ENCODE measurements at regions not wholly inside any gene's neighbourhood (a gene's known extent, or its start where the extent isn't known, plus 50 kb on each side); places are given as distances from the start of the nearest gene placed in this dataset.

DNA sequence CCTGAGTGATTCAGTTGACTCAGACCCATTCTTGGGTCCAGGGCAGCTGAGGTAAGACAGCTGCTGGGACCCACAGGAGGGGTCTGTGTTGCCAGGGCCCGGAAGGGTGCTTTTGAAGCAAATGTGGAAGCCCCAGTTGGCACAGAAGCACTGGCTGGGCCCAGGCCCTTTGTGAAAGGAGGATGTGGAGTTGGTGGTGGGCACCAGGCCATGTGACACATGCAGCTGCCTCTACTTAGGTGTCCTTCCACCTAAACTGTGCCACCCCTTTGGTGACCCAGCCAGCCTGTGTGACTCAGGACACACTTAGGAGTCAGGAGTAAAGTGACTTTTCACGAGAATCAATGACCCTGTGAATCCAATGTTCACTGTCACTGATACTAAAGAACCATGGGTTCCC is 114.3 kb upstream of the SLC25A48 start:
- Histone ChIP-seq H3K4me1 (replicated peaks in 1 of 2) (peaks cover 16 to 18% of the 10 kb centered on the region in 2 donors), H3K4me3 (no peak overlapping the region), H3K27ac (no peak overlapping the region)
- ATAC-seq (replicated peaks in 6 of 8) = no peak
- WGBS, 10 experiments = 33 to 80% (median 80%) methylated on average over 1 of the region's 2 CpGs; no CpG with 5 or more reads in 7 of the 10 experiments
- in situ Hi-C loops (cut with MboI; ENCODE audit: low pct_unique_long_range_greater_than_20kb in 2 of 9, low sequenced_read_pairs in 9 of 9, unreplicated experiment in 9 of 9) = loop anchor here in 4 of 9 experiments (10.0 kb wide), 3 partner anchors 145 to 165 kb away; partner anchors contain the start of gene CXCL14 (in 1 of the 4)

- ATAC-seq (replicated peaks in 6 of 8) = peak in 1 of 8 experiments; percentile 41
- in situ Hi-C loops (cut with MboI; ENCODE audit: low pct_unique_long_range_greater_than_20kb in 2 of 9, low sequenced_read_pairs in 9 of 9, unreplicated experiment in 9 of 9) = loop anchor here in 4 of 9 experiments (10.0 kb wide), 3 partner anchors 145 to 165 kb away; partner anchors contain the start of gene CXCL14 (in 1 of the 4)
- Histone ChIP-seq H3K4me1 (replicated peaks in 1 of 2) (peaks cover 16 to 18% of the 10 kb centered on the region in 2 donors), H3K27ac (no peak overlapping the region), H3K4me3 (no peak overlapping the region)
- 50 to 90% (median 74%) methylated on average over 1 to 3 of the region's 4 CpGs; no CpG with 5 or more reads in 4 of the 10 experiments for WGBS, 10 experiments
Observed at GRCh38 chr5:135719428-135720063, 114.9 kb upstream of the SLC25A48 start.

DNA sequence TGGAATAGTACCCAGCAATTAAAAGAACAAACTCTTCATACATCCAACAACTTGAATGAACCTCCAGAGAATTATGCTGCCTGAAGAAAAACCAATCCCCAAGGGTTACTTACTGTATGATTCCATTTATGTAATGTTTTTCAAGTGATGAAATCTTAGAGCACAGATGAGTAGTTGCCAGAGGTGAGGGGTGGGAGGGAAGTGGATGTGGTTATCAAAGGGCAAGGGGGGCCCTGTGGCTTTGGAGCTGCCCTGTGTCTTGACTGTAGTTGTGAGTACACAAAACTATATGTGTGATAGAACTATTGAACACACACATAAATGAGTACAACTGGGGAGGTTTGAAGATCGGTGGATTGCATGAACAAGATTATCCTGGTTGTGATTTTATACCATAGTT is 115.8 kb upstream of the SLC25A48 start:
- no peak for ATAC-seq (replicated peaks in 6 of 8)
- Histone ChIP-seq H3K27ac (no peak overlapping the region), H3K4me3 (no peak overlapping the region), H3K4me1 (replicated peaks in 1 of 2) (peaks cover 14 to 16% of the 10 kb centered on the region in 2 donors)
- in situ Hi-C loops (cut with MboI; ENCODE audit: low pct_unique_long_range_greater_than_20kb in 2 of 9, low sequenced_read_pairs in 9 of 9, unreplicated experiment in 9 of 9) = no loop called here
- 67 to 100% (median 90%) methylated on average over 1 of the region's 1 CpG; no CpG with 5 or more reads in 4 of the 10 experiments for WGBS, 10 experiments

DNA sequence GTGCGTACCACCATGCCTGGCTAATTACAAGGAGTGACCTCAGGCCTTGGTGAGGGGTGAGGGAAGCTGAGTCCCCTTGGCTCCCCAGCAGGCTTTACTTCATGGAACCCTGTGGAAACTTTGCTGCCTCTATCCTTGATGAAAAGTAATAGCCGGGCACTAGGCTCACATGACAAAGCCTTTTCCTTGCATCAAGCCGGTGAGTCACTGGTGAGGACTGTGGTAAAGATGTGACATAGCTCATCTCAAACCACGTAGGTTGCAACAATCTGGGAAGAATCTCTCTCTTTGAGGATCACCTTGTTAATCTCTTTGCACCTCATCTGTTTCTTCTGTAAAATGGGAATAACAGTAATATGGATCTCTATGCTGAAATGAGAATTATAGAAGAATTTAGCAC is 116.3 kb upstream of the SLC25A48 start:
- Histone ChIP-seq H3K4me3 (no peak overlapping the region), H3K4me1 (replicated peaks in 1 of 2) (peaks cover 10 to 11% of the 10 kb centered on the region in 2 donors), H3K27ac (no peak overlapping the region)
- 0 to 92% (median 30%) methylated on average over 1 to 2 of the region's 4 CpGs; no CpG with 5 or more reads in 4 of the 10 experiments for WGBS, 10 experiments
- peak in 2 of 8 experiments; percentile 37 to 62 for ATAC-seq (replicated peaks in 6 of 8)
- in situ Hi-C loops (cut with MboI; ENCODE audit: low pct_unique_long_range_greater_than_20kb in 2 of 9, low sequenced_read_pairs in 9 of 9, unreplicated experiment in 9 of 9) = no loop called here

DNA sequence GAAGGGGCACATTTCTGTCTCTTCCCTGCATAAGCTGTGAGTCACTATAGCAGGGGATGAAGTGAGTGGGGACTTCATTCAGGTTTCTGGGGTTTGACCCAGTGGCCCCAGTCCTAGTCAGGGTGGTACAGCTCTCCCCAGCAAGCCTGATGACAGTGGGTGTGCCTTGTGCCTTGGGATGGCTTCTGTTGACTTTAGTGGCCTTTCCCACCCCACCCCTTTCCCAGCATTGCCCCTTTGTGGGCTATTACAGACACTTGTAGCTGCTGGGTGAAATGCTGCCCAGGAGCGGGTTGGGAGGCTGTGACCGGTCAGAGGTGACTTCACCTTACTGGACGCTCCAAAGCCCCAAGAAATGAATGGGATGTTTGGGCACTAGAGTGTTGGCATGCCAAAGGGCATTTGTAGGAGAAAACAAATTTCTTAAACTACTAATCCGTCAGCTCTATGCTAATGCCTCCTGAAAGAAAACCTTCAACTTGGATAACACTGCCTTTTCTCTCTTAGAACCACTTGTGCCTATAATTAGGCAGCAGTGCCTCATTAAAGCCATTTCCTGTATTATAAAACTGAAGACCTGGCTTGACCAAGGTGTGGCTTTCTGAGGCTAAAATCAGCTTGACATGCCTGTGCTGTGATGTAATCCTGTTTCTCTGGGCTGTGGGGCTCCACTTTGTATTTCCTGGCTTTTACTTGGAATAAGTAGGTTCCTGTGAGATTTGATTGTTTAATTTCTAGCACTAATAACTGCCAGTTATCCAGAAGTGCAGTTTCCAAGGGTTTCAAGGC is 119.0 kb upstream of the SLC25A48 start:
- Histone ChIP-seq H3K4me3 (no peak overlapping the region), H3K27ac (no peak overlapping the region), H3K4me1 (replicated peaks in 1 of 2) (peaks cover 0 to under 1% of the 10 kb centered on the region in 2 donors)
- no peak for ATAC-seq (replicated peaks in 6 of 8)
- in situ Hi-C loops (cut with MboI; ENCODE audit: low pct_unique_long_range_greater_than_20kb in 2 of 9, low sequenced_read_pairs in 9 of 9, unreplicated experiment in 9 of 9) = no loop called here
- 50 to 87% (median 73%) methylated on average over 1 to 4 of the region's 4 CpGs for WGBS, 10 experiments

- in situ Hi-C loops (cut with MboI; ENCODE audit: low pct_unique_long_range_greater_than_20kb in 2 of 9, low sequenced_read_pairs in 9 of 9, unreplicated experiment in 9 of 9) = no loop called here
- peak in 1 of 8 experiments; percentile 58 for ATAC-seq (replicated peaks in 6 of 8)
- H3K4me1 ChIP-seq (replicated peaks in 1 of 2) = peaks cover 0 to 8% of the 10 kb centered on the region in 2 donors
- no peak overlapping the region for H3K4me3 ChIP-seq
- H3K27ac ChIP-seq = no peak overlapping the region
- WGBS, 10 experiments = 0 to 80% (median 38%) methylated on average over 1 to 4 of the region's 10 CpGs; no CpG with 5 or more reads in 5 of the 10 experiments
Observed at GRCh38 chr5:135714126-135714894, 120.2 kb upstream of the SLC25A48 start.

GRCh38 chr5:135713161-135713915 is 121.1 kb upstream of the SLC25A48 start:
- Histone ChIP-seq H3K4me1 (replicated peaks in 1 of 2) (peaks cover 0 to 8% of the 10 kb centered on the region in 2 donors), H3K27ac (no peak overlapping the region), H3K4me3 (no peak overlapping the region)
- in situ Hi-C loops (cut with MboI; ENCODE audit: low pct_unique_long_range_greater_than_20kb in 2 of 9, low sequenced_read_pairs in 9 of 9, unreplicated experiment in 9 of 9) = no loop called here
- no peak for ATAC-seq (replicated peaks in 6 of 8)
- WGBS, 10 experiments = 23 to 94% (median 81%) methylated on average over 1 to 11 of the region's 11 CpGs; no CpG with 5 or more reads in 2 of the 10 experiments

DNA sequence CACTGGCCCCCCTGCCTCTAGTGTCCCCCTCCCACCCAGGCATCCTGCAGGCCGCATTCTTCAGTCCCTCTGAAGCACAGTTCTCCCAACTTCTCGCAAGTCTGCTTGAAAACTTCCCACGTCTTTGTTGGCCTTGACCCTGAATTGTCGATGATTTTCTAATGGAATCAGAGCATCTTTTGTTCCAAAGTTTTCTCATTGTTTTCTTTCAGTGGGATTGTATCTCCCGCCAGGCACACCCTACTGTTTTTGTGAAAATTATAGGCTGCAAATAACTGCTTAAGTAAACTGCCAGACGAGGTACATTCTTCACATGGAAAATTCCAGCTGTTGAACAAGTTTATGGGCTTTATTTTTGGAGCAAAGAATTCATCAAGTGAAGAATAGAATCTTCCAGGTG is 122.6 kb upstream of the SLC25A48 start:
- ATAC-seq (replicated peaks in 6 of 8) = no peak
- Histone ChIP-seq H3K4me3 (no peak overlapping the region), H3K27ac (no peak overlapping the region), H3K4me1 (replicated peaks in 1 of 2) (peaks cover 0 to 8% of the 10 kb centered on the region in 2 donors)
- in situ Hi-C loops (cut with MboI; ENCODE audit: low pct_unique_long_range_greater_than_20kb in 2 of 9, low sequenced_read_pairs in 9 of 9, unreplicated experiment in 9 of 9) = no loop called here
- WGBS, 10 experiments = 11 to 84% (median 42%) methylated on average over 1 to 5 of the region's 6 CpGs; no CpG with 5 or more reads in 2 of the 10 experiments

DNA sequence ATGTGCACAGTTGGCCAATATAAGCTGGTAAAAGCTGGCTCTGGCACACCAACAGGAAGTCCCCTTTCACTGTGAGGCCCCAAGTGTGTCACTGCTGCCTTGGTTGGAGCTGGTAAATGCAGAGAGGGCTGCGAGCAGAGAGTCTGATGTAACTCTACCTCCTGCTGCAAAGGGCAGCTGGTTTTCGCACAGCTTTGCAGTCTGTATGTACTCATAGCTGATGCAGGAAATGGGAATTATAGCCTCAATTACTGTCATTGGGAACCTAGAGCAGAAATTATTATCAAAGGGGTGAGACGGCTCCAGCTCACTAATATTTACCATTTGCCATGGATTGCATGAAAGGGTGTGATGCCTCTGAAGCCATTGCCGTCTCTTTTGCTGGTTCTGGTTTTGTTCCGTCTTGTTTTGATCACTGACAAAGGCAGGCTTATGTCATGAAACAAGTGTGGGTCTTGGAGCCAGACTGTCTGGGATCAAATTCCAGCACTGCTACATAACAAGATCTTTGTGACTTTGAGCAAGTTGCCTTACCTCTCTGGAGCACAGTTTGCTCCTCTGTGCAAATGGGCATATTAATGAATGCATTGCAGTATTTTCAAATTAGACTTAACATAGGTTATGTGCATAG is 124.3 kb upstream of the SLC25A48 start:
- 0 to 100% (median 59%) methylated on average over 1 to 5 of the region's 5 CpGs; no CpG with 5 or more reads in 3 of the 10 experiments for WGBS, 10 experiments

GRCh38 chr5:135709208-135709575 is 125.3 kb upstream of the SLC25A48 start:
- in situ Hi-C loops (cut with MboI; ENCODE audit: low pct_unique_long_range_greater_than_20kb in 2 of 9, low sequenced_read_pairs in 9 of 9, unreplicated experiment in 9 of 9) = no loop called here
- ATAC-seq (replicated peaks in 6 of 8) = no peak
- peaks cover 9 to 17% of the 10 kb centered on the region in 2 donors for H3K4me1 ChIP-seq (replicated peaks in 1 of 2)
- H3K4me3 ChIP-seq = no peak overlapping the region
- H3K27ac ChIP-seq = no peak overlapping the region
- 25 to 80% (median 48%) methylated on average over 1 to 3 of the region's 3 CpGs; no CpG with 5 or more reads in 5 of the 10 experiments for WGBS, 10 experiments

More for the DNA sequence above, 124.3 kb upstream of the SLC25A48 start:
- Histone ChIP-seq H3K4me1 (replicated peaks in 1 of 2) (peaks cover 3 to 11% of the 10 kb centered on the region in 2 donors), H3K27ac (peak overlapping the region in 1 of 2 donors; percentile 20), H3K4me3 (no peak overlapping the region)
- ATAC-seq (replicated peaks in 6 of 8) = peak; percentile 30 to 81 (median 69)
- in situ Hi-C loops (cut with MboI; ENCODE audit: low pct_unique_long_range_greater_than_20kb in 2 of 9, low sequenced_read_pairs in 9 of 9, unreplicated experiment in 9 of 9) = no loop called here

DNA sequence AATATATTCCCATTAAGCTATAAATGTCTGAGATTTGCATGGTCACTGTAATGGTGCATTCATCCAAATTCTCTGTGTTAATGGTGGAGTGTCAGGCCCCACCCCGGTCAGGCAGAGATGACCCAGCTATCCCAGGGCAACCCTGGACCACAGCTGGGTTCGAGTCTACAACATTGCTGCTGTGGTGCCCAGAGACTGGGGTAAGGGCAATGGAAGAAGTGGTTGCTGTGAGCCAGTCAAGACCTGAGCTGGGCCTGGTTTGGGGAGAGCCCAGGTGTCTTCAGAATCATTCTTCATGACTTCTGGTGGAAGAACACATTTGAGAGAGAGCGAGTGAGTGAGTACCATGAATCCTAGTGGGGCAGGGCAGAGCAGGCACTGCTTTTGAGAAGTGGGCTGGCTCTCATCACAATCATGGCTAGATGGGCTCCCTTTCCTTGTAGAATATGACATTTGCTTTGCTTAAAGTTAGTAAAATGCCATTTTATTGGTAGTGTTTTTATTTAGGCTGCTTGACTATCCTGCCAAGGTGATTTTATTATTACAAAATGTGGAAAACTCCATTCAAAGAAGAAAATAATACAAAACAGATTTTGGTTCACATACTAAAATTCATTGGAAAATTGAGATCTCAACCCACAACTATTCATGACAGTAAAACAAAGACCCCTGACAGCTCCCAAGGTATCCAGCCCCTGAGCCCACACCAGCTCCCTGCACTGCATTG is 125.8 kb upstream of the SLC25A48 start:
- ATAC-seq (replicated peaks in 6 of 8) = no peak
- in situ Hi-C loops (cut with MboI; ENCODE audit: low pct_unique_long_range_greater_than_20kb in 2 of 9, low sequenced_read_pairs in 9 of 9, unreplicated experiment in 9 of 9) = no loop called here
- Histone ChIP-seq H3K4me1 (replicated peaks in 1 of 2) (peaks cover 12 to 17% of the 10 kb centered on the region in 2 donors), H3K4me3 (no peak overlapping the region), H3K27ac (no peak overlapping the region)
- WGBS, 10 experiments = 75 to 100% (median 80%) methylated on average over 1 to 2 of the region's 3 CpGs; no CpG with 5 or more reads in 5 of the 10 experiments
